Stimulated activated CD8-positive, alpha-beta memory T cell treated with anti-CD3 and anti-CD28 coated beads, Interleukin-15, amount 100 ng/mL, for 1 hour (primary cell): ENCODE measurements at regions not wholly inside any gene's neighbourhood (a gene's known extent, or its start where the extent isn't known, plus 50 kb on each side); places are given as distances from the start of the nearest gene placed in this dataset.

ENCODE experiments used
- DNase-seq: peaks from one replicate; pipeline ENCODE4 v3.0.0-alpha.2; 2020; ENCODE audit warnings: low read depth

- no peak for DNase-seq
Observed at GRCh38 chr20:51266353-51266752, 243.4 kb upstream of the KCNG1 start.

GRCh38 chr20:51265361-51265760 is 242.5 kb upstream of the KCNG1 start:
- DNase-seq = no peak

- DNase-seq = no peak
Observed at GRCh38 chr20:51262240-51262639, 239.3 kb upstream of the KCNG1 start.

- DNase-seq = no peak
Observed at GRCh38 chr20:51259455-51259854, 236.5 kb upstream of the KCNG1 start.

GRCh38 chr20:51258582-51259165 is 235.8 kb upstream of the KCNG1 start:
- no peak for DNase-seq

GRCh38 chr20:51255417-51255816 is 232.5 kb upstream of the KCNG1 start:
- DNase-seq = no peak

GRCh38 chr20:51253280-51253679 is 230.4 kb upstream of the KCNG1 start:
- DNase-seq = no peak

GRCh38 chr20:51249781-51250180 is 226.9 kb upstream of the KCNG1 start:
- no peak for DNase-seq

GRCh38 chr20:51249215-51249614 is 226.3 kb upstream of the KCNG1 start:
- DNase-seq = no peak

- DNase-seq = no peak
Observed at GRCh38 chr20:51244466-51244865, 221.6 kb upstream of the KCNG1 start.

- DNase-seq = no peak
Observed at GRCh38 chr20:51238675-51239305, 215.9 kb upstream of the KCNG1 start.

- no peak for DNase-seq
Observed at GRCh38 chr20:51237791-51238190, 214.9 kb upstream of the KCNG1 start.

- no peak for DNase-seq
Observed at GRCh38 chr20:51237278-51237677, 214.4 kb upstream of the KCNG1 start.

GRCh38 chr20:51236421-51236820 is 213.5 kb upstream of the KCNG1 start:
- DNase-seq = no peak

- no peak for DNase-seq
Observed at GRCh38 chr20:51233345-51233744, 210.4 kb upstream of the KCNG1 start.

GRCh38 chr20:51230727-51231126 is 207.8 kb upstream of the KCNG1 start:
- DNase-seq = no peak

- DNase-seq = no peak
Observed at GRCh38 chr20:51228763-51229162, 205.9 kb upstream of the KCNG1 start.

GRCh38 chr20:51227744-51228143 is 204.8 kb upstream of the KCNG1 start:
- DNase-seq = no peak

- no peak for DNase-seq
Observed at GRCh38 chr20:51223183-51223720, 200.3 kb upstream of the KCNG1 start.

GRCh38 chr20:51221791-51222408 is 199.0 kb upstream of the KCNG1 start:
- DNase-seq = no peak

GRCh38 chr20:51221103-51221502 is 198.2 kb upstream of the KCNG1 start:
- no peak for DNase-seq

- peak; percentile 20 for DNase-seq
Observed at GRCh38 chr20:51220293-51220706, 197.4 kb upstream of the KCNG1 start.

GRCh38 chr20:51219544-51219943 is 196.6 kb upstream of the KCNG1 start:
- no peak for DNase-seq
